Esophagus muscularis mucosa (tissue), 2 donors: ENCODE measurements at regions not wholly inside any gene's neighbourhood (a gene's known extent, or its start where the extent isn't known, plus 50 kb on each side); places are given as distances from the start of the nearest gene placed in this dataset.

Experiments used
- POLR2A ChIP-seq: fragments of 450-650 bp; IDR thresholded peaks from one replicate; pipeline ENCODE4 v1.6.1; 2017; ENCODE audit warnings: antibody characterized with exemption, moderate library complexity, mild to moderate bottlenecking, low read depth
- POLR2AphosphoS5 ChIP-seq, 2 donors: sonication (generic); formaldehyde crosslinking; IDR thresholded peaks; one replicate each; pipeline ENCODE4 v1.6.1; 2017; ENCODE audit warnings: antibody characterized with exemption in 2 of 2

DNA sequence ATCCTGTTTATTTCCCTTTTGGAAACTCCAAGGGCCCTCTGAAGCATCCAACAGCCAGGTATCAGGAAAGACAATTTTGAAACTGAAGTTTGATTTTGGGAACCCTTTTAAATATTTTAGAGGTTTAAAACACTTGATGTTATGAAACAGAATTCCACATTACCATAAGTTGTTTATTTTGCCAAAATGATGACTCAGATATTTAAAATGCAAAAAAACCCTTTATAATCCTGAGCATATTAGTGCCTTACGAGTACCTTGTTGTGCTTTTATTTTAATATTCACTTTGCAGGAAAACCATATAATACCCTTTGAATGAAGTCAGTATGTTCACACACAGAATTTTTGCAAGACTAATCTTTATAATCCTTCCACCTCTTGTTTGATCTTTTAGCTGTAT, 765.1 kb upstream of the CA10 start:
- no peak for TF ChIP-seq POLR2A
- TF ChIP-seq POLR2AphosphoS5 (IDR thresholded peaks at IDR 0.05), result no peak
